GM12872 (cell line): ENCODE measurements at regions not wholly inside any gene's neighbourhood (a gene's known extent, or its start where the extent isn't known, plus 50 kb on each side); places are given as distances from the start of the nearest gene placed in this dataset.

Experiments used
- TF ChIP-seq, protein P1 (sequence below): IDR thresholded peaks from 3 replicates; pipeline ENCODE4 v1.5.1; 2011; ENCODE audit warnings: low read depth, mild to moderate bottlenecking, low read length, moderate library complexity; ENCODE audit not compliant: insufficient read depth

DNA sequence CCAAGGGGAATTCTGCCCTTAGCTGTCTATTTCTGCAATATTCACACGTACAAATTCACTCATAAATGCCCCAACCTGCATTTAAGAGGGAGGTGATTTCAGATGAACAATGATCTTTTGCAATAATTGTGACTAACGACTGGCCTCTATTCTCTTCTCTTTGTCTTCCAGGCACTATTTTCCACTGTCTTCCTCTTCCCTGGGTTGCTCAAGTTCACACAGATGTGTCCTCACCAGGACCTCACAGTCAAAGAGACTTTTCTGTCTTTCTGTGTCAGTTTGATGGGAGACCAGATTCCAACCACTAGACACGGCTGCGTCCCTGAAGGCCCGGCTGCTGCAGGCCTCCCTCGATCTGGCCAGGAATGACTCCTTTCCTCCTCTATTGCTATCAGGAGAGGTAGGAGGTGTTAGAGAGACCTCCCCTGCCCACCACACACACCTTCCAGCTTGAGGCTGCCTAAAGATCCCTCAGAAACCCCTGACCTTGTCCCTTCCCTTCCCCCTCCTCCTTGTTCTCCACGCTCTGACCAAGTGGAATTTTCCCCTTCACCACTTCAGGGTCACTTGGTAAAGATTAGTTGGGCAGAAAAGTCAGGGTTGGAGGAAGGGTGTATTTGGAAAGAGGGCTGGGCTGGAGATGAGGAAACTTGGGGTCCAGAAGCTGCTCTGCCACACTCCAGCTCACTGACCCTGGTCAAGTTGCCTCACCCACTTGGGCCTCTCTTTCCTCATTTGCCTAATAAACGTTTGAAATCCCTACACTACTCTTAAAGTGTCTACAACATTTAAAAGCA is 109.2 kb upstream of the COPS8 start:
- TF ChIP-seq, protein P1, sequence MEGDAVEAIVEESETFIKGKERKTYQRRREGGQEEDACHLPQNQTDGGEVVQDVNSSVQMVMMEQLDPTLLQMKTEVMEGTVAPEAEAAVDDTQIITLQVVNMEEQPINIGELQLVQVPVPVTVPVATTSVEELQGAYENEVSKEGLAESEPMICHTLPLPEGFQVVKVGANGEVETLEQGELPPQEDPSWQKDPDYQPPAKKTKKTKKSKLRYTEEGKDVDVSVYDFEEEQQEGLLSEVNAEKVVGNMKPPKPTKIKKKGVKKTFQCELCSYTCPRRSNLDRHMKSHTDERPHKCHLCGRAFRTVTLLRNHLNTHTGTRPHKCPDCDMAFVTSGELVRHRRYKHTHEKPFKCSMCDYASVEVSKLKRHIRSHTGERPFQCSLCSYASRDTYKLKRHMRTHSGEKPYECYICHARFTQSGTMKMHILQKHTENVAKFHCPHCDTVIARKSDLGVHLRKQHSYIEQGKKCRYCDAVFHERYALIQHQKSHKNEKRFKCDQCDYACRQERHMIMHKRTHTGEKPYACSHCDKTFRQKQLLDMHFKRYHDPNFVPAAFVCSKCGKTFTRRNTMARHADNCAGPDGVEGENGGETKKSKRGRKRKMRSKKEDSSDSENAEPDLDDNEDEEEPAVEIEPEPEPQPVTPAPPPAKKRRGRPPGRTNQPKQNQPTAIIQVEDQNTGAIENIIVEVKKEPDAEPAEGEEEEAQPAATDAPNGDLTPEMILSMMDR: no peak

DNA sequence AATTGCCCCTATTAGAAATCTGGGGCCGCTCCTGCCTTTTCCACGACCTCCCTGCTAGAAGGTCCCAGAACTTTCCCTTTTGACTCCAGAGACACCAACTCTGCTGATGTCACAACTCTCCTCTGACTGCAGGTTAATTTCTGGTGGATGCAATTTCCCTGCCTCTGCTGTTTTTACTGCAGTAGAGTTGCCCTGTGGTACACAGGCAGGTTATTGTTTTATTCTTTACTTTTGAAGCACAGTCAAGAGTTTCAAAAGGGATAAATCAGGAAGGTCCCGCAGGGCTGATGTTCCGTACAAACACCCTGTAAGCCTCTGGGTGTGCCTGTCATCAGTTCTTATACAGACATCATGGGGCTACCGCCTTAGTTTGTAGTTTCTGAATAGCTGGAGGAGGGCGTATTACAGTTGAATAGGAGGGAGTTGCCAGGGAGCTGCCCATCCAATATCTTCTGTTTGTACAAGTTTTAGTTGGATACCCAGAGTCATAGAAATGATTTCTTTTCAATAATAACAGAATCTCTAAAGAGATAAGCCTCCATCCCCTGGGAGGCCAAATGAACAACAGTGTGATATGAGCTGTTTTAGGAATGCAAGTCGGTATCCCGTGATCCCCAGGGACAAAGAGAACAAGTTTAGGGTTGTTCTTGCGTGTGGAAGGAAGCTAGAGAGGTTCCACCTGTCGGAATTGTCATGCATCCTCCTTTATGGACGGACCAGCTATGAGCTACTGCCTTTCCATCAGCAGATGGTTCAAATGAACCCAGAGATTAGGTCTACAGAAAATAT is 108.4 kb upstream of the COPS8 start:
- TF ChIP-seq, protein P1: no peak

DNA sequence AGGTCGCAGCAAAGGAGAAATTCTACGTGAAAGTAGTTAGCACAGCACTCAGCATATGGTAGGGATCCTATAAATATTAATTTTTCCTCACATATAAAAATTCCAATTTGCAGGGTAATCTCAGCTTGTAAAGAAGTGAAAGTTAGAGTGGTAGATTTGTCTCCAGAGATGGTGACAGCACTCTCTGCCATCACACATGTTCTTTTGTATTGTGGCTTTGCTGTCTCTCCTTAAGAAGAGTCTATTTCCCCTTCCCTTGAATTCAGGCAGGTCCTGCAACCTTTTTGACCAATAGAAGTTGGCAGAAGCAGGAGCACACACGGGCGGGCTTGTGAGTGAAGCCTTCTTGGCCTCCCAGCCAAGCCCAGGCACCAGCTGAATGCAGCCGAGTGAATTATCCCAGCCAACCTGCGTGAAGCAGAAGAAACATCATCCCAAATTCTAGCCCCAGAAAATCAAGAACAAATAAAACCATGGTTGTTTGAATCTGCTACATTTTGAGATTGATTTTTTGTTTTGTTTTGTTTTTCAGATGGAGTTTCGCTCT is 107.8 kb upstream of the COPS8 start:
- TF ChIP-seq, protein P1: no peak

DNA sequence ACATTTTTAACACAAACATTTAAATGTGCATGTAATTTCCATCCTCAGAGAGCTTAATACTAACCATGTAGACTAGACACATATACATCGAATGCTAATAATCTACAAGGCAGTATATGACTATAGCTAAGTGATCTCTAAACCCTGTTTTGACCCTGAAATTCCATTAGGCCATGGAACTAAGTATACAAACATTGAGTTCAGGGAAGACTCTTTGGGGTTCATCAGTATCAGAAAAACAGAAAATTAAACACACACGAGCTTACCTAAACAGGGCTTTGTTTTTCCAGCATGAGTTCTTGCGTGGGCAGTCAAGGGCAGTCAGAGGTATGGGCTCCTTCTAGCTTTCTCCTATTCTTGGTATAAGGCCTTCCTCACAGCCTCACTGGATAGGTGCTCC is 106.0 kb upstream of the COPS8 start:
- TF ChIP-seq, protein P1: no peak

DNA sequence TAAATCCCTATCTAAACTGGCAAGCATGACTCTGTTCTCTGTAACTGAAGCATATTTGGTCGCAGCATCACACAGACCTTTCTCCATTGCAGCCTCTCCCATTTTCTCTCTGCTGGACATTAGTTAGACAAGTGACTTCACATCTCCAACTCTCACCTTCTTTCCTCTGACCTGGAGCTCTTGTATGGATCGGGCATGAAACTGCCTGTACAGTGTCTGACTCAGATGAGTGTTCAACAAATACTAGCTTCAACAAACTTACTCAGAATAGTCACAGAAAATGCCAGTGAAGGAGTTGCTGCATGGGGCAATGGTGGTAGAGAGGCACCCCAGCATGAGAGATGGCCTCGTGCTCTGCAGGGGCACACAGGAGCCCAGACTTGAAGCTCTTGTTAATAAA is 104.7 kb upstream of the COPS8 start:
- TF ChIP-seq, protein P1: no peak

DNA sequence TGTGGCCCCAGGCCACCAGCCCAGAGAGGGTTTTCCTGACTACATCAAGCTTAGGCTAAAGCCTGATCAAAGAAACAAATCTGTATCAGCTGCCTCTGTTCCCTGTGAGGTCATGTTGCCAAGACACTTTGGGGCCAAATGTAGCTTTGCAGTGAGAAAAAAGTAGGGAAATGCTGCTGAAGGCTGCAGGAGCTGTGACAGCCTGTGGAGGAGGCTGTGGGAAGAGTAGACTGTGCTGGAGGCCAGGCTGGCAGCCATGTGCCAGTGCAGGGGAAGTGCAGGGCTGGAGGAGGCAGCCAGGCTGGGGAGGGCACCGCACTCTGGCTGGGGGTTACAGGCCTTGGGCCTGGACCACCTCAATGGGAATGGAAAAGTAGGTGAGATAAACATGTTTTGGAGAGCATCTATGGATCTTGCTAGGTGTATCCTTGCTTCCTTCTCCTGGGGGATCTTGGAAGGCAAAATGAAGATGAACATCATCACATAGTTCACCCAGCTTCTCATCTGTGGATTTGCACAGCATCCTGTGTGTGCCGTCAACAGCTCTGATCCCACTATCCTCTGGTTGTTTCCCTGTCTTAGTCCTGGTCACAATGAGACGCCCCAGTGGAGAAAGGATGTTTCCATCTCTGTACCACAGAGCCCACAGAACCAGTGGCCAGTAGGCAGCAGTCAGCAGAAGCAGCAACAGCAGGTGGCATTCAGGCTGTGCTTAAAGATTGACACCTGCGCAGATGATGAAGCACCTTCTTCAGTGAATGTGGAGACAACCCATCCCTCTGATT is 103.8 kb upstream of the COPS8 start:
- TF ChIP-seq, protein P1: no peak
